IMR-90 (cell line): ENCODE measurements at regions not wholly inside any gene's neighbourhood (a gene's known extent, or its start where the extent isn't known, plus 50 kb on each side); places are given as distances from the start of the nearest gene placed in this dataset.

Experiments used
- CEBPB ChIP-seq: IDR thresholded peaks from 2 replicates; pipeline ENCODE4 v1.6.1; 2012; ENCODE audit warnings: low read depth, low read length, improper control_type of control experiment
- CHD1 ChIP-seq: IDR thresholded peaks from 2 replicates; pipeline ENCODE4 v1.6.1; 2012; ENCODE audit warnings: low read depth, low read length, improper control_type of control experiment
- CTCF ChIP-seq: conservative IDR thresholded peaks from 2 replicates; pipeline ENCODE4 v1.5.1; 2012; ENCODE audit warnings: mild to moderate bottlenecking, low read depth, low read length, improper control_type of control experiment
- ELK1 ChIP-seq: fragments of 150-350 bp; IDR thresholded peaks from 2 replicates; pipeline ENCODE4 v1.6.1; 2016; ENCODE audit warnings: low read depth, mild to moderate bottlenecking, low read length, moderate library complexity, borderline replicate concordance
- FOS ChIP-seq: fragments of 150-350 bp; IDR thresholded peaks from 2 replicates; pipeline ENCODE4 v1.6.1; 2016; ENCODE audit warnings: low read depth, low read length
- MXI1 ChIP-seq: IDR thresholded peaks from 2 replicates; pipeline ENCODE4 v1.6.1; 2012; ENCODE audit warnings: low read depth, mild to moderate bottlenecking, low read length, moderate library complexity, borderline replicate concordance
- POLR2A ChIP-seq: IDR thresholded peaks from 2 replicates; pipeline ENCODE4 v1.6.1; 2012; ENCODE audit warnings: mild to moderate bottlenecking, low read depth, low read length
- RAD21 ChIP-seq: IDR thresholded peaks from 2 replicates; pipeline ENCODE4 v1.6.1; 2012; ENCODE audit warnings: low read length, improper control_type of control experiment
- RCOR1 ChIP-seq: IDR thresholded peaks from 2 replicates; pipeline ENCODE4 v1.6.1; 2012; ENCODE audit warnings: mild to moderate bottlenecking, low read length, improper control_type of control experiment; ENCODE audit not compliant: insufficient replicate concordance
- RFX5 ChIP-seq: IDR thresholded peaks from 2 replicates; pipeline ENCODE4 v1.8.0; 2012; ENCODE audit warnings: low read depth, mild to moderate bottlenecking, low read length, moderate library complexity
- USF2 ChIP-seq: fragments of 150-350 bp; IDR thresholded peaks from 2 replicates; pipeline ENCODE4 v1.6.1; 2017; ENCODE audit warnings: mild to moderate bottlenecking, antibody characterized with exemption, low read length, low read depth

- no peak for TF ChIP-seq CTCF
- no peak for TF ChIP-seq ELK1
- no peak for TF ChIP-seq CHD1
- TF ChIP-seq USF2 = no peak
- TF ChIP-seq POLR2A = no peak
- no peak for TF ChIP-seq RFX5
- TF ChIP-seq MXI1 = no peak
- no peak for TF ChIP-seq RAD21
- no peak for TF ChIP-seq FOS
- no peak for TF ChIP-seq CEBPB
- no peak for TF ChIP-seq RCOR1
Observed at GRCh38 chr4:164058776-164059445, 564.4 kb downstream of the TMA16 start.
